ENCODE measurements at regions not wholly inside any gene's neighbourhood (a gene's known extent, or its start where the extent isn't known, plus 50 kb on each side); places are given as distances from the start of the nearest gene placed in this dataset.
"Not testable (repeated sequence)": the region's sequence is repeated elsewhere in the genome, so short reads cannot be mapped to it uniquely, and the experiment has no call there.

DNA sequence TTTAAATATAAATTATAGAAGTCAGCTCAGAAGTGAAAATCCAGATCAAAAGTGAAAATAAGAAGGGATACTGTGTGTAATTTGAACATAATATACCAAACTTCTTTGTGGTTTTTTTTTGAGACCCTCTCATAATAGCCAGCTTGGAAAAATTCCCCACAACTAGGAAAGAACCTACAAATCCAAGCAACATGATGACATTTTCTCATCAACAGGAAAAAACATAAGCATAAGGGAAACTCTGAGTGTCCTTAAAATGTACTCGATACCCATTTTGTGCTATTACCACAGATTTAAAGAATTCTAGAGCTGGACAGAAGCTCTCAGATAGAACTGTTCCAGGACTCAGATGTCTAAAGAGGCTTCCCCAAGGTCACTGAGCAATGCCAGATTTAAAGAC lies 214.8 kb upstream of the KLF14 start:
- DNase-seq = peak; percentile 61

GRCh38 chr7:130949550-130949949 lies 215.5 kb upstream of the KLF14 start:
- no peak for DNase-seq

- DNase-seq = no peak
Measured at GRCh38 chr7:130950054-130950453, 216.0 kb upstream of the KLF14 start.

GRCh38 chr7:130950741-130951140 lies 216.7 kb upstream of the KLF14 start:
- no peak for DNase-seq

- no peak for DNase-seq
Measured at GRCh38 chr7:130951303-130951975, 217.4 kb upstream of the KLF14 start.

DNA sequence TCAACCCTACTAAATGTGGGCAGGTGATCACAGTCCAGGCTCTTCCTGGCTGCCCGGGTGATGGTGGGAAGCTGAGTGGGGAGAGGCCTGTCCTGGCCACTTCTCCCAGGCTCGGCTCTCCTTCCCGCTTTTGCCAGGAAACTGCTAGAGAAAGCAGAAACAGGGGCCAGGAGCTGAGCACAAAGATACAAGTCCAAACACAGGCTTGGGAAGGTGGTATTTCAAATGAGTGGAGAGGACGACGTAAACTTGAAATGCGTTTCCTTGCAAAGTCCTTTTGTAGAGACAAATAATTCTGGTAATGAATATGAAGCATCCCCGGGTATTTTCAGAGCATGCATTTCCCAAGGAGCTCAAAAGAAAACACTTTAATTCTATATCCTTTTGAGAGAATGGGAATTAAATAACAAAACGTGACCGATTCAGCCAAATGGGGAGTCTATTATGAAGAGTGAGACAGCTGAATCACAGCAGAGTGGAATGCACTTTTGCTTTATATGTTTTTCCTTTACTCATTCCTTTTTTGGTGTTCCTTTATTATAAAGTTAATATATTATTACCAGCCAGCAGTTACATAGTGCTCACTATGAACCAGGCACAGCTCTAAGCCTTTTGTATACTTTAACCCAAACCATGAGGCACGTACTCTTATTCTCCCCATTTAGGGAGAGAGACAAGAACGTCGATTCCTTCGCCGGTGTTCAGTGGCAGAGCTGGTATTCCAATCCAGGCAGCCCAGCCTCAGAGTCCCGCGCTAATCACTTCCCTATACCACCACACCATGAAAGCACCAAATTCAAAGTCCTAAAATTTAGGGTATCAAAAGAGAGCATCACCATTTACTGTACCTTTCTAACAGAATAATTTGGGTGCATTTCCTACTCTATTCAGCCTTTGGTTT lies 218.2 kb upstream of the KLF14 start:
- DNase-seq = no peak

GRCh38 chr7:130953196-130953595 lies 219.2 kb upstream of the KLF14 start:
- DNase-seq = no peak

DNA sequence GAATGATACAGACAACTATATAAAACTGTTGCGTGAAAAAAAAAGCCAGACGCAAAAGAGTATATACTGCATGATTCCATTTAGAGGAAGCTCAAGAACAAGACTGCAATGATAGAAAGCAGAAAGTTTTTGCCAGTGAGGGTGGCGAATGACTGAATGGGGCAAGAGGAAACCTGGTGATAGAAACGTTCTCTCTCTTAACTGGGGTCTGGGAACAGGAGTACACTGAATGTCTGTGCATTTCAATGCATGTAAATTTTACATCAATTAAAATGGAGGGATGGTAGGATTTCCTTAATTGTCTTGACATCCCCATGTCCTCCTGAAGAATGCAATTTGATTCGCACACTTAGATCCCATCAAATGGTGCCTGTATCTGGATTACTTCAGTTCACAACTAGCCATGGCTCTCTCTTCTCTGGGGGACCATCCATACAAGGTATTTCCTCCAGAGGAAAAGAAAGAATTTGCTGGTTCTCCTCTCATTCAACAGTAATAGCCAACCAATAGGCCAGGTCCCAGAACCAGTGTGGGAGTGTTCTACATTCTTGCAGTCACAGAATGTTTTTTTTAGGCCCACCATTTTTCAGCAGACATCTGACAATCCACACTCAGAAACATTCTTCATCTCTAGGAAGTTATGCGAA lies 221.0 kb upstream of the KLF14 start:
- no peak for DNase-seq

DNA sequence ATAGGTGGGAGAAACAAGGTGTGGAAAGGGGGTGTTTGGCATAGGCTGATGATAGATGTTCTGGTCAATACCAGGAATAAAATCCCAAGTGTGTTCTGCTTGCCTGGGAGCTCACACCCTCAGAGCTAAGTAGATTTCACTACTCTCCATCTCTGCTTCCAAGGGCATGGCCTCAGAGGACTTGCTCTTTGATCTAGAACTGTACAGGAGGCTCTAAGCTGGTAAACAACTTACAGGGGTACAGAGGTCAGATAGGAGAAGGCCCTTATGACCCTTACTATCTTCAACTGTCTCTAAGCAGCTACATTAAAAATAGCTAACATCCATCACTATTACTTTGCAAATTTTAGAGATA lies 221.5 kb upstream of the KLF14 start:
- no peak for DNase-seq

DNA sequence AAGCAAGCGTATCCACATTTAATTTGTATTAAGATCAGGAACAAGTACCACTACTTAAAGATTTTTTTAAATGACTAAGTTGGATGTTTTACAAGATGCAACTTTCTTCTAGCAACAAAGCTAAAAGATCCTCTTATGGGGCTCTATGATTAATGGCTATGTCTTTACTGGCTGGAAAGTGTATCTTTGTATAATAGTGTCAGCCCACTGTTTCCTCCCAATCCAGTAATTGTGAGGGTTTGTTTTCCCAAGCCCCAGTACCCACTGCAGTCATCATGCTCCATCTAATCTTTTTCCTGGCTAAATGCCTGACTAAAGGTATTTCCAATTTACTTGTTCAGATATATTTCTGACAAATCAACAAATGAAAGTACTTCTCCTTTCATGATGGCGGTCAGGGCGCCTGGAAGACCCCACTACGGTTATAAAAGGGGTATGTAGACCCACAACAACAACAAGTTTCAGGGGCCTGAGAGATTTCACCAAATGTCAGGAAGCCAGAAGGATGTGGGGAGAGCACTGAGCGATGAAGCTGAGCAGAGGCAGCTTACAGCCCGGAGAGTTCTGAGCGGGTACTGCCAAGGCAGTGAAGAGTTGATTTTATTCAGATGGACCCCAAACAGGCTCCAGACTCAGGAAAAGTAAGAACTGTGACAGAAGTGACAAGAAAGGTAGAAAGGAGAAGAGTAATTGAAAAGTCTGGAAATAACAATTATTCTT lies 222.6 kb upstream of the KLF14 start:
- DNase-seq = no peak

DNA sequence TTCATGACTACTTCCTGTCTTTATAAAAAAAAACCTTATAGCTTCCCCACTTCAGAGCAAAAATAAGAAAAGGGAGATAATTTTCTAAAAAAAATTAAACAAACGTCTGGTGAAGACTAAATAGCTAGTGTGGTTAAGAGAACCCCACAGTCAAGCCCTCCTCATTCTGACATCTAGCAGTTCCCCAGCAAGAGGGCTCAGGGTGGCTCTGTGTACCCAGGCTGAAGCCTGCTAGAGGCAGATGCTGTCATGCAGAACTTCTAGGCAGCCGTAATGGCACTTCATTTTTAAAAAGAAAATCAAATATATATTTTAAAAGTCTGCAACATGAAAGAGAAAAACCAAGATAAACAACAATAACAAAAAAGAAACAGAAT lies 223.1 kb upstream of the KLF14 start:
- no peak for DNase-seq

DNA sequence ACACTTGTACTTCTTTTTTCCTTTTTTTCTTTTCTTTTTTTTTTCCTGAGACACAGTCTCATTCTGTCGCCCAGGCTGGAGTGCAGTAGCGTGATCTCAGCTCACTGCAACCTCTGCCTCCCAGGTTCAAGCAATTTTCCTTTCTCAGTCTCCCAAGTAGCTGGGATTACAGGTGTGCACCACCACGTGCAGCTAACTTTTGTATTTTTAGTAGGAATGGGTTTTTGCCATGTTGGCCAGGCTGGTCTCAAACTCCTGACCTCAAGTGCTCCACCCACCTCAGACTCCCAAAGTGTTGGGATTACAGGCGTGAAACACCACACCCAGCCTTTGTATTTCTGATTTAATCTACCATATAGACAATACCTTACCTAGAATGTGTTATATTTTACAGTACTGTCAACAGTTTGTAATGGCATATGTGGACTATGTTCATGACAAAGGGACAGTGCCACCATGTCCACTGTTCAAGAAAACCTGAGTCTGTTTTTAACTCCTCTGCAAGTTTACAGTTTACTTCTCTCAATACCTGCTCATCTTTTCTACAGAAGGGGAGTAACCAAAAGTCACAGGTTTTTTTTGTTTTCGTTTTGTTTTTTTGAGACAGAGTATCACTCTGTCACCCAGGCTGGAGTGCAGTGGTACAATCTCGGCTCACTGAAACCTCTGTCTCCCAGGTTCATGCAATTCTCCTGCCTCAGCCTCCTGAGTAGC lies 223.9 kb upstream of the KLF14 start:
- not testable (repeated sequence) for DNase-seq

- no peak for DNase-seq
Measured at GRCh38 chr7:130958846-130959245, 224.8 kb upstream of the KLF14 start.

DNA sequence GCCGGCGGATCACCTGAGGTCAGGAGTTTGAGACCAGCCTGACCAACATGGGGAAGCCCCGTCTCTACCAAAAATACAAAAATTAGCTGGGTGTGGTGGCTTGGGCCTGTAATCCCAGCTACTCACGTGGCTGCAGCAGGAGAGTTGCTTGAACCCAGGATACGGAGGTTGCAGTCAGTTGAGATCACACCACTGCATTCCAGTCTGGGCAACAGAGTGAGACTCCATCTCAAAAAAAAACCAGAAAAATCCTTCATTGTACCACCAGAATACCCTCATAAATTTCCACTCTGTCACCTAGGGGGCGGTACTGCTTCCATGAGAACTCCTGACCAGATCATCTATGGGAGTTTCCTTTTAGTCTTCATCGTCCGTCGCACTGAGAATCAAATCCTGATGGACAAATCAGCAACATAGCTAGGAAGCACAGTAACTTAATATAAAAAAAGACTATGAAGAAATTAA lies 225.8 kb upstream of the KLF14 start:
- peak; percentile 71 for DNase-seq

GRCh38 chr7:130960208-130960988 lies 226.4 kb upstream of the KLF14 start:
- peak; percentile 97 for DNase-seq

DNA sequence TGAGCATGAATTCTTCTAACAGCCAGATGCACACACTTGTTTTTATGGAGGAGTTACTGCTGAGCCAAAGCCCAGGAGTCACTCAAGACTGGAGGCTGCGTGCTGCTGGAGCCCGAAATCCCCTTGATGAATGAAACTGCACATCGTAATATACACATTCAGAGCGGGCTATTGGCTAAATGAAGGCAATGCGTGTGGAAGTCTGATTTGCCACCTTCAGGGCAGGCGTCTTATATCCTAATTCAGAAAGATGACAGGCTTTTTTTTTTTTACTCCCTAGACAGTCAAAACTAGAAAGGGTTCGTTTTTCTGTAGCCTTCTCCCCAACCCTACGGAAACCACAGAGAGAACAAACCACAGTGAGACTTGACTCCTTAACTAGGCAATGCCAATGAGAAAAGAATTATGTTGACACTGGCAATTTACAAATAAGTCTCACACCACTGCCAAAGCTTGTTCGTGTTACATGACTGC lies 227.2 kb upstream of the KLF14 start:
- DNase-seq = peak; percentile 90

DNA sequence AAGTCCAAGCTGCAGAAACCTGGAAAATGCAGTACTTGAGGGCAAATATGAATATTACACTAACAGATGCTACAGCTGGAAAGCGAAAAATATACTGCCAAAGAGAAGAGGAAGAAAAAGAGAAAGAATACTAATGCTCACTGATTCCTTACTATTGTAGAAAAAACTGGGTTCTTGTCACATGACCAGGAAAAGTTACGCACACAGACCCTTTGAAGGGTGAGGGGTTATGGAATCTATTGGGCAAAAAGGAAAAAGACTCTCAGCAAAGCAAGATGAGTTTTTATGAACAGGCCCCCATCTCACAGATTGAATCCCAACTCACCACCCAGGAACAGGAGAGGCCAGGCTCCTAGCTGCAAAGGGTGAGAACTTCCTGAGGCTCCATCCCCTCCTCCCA lies 228.1 kb upstream of the KLF14 start:
- DNase-seq = no peak

- DNase-seq = peak; percentile 58
Measured at GRCh38 chr7:130963339-130963738, 229.3 kb upstream of the KLF14 start.

DNA sequence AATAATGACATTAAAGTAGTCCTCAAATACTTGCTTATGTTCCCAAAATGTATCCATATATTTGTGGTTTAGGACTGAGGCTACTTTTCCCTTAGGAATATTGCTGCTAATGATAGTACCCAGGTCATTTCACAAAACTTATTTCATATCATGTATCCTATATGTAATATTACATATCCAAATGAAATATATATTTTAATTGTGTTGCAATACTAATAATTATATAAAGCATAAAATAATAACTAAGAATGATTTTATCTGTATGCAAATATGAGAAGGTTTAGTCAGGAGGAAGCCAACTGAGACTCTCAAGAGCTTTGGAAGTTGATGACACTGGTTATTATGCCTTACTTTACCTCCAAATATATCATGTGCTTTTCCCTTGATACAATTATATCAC lies 231.5 kb upstream of the KLF14 start:
- no peak for DNase-seq

- DNase-seq = no peak
Measured at GRCh38 chr7:130966246-130967009, 232.4 kb upstream of the KLF14 start.

DNA sequence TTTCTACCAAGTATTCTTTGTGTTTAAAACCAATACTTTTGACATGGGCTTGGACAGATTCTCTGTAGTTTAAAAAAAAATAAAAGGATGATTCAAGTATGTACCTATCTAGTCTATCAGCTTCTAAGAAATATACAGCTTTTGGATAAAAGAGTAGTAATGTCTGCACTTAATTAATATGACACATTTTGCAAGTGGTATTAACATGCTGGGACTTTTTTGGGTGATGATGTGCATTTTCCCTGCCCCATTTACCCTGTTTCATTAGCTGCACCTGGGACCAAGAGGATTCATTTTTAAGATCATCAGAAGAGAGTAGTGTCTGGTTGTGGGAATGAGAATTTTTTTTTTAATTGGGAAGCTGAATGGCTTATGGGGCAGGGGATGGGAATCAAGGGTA lies 236.2 kb upstream of the KLF14 start:
- DNase-seq = no peak
